Bronchial epithelial cell (primary cell): ENCODE measurements at regions not wholly inside any gene's neighbourhood (a gene's known extent, or its start where the extent isn't known, plus 50 kb on each side); places are given as distances from the start of the nearest gene placed in this dataset.

Experiments used
- DNase-seq: peaks from one replicate; pipeline ENCODE4 v3.0.0-alpha.2; 2010; ENCODE audit warnings: low read depth
- FAIRE-seq: peaks from 2 replicates; lab custom pipeline; 2011; peaks lifted over from hg19 to GRCh38; lab: Jason Lieb, UNC
- H3K27me3 ChIP-seq: 2 replicates; pipeline ENCODE4 v1.5.1; 2011; ENCODE audit warnings: low read length; ENCODE audit not compliant: control insufficient read depth, insufficient read depth
- H3K36me3 ChIP-seq: 2 replicates; pipeline ENCODE4 v1.5.1; 2011; ENCODE audit warnings: low read length; ENCODE audit not compliant: control insufficient read depth, insufficient read depth
- H3K4me3 ChIP-seq: 2 replicates; pipeline ENCODE4 v1.5.1; 2011; ENCODE audit warnings: mild to moderate bottlenecking, low read depth, low read length, control low read depth
- TF ChIP-seq, protein P1 (sequence below): IDR thresholded peaks from 2 replicates; pipeline ENCODE4 v1.5.1; 2011; ENCODE audit warnings: mild to moderate bottlenecking, moderate library complexity, low read length, control low read depth, inconsistent platforms; ENCODE audit not compliant: insufficient read depth, severe bottlenecking

- DNase-seq, result no peak
These were observed 327.3 kb downstream of the RWDD3 start for GRCh38 chr1:95561346-95561745.

GRCh38 chr1:95562230-95562629 lies 328.2 kb downstream of the RWDD3 start:
- TF ChIP-seq, protein P1, sequence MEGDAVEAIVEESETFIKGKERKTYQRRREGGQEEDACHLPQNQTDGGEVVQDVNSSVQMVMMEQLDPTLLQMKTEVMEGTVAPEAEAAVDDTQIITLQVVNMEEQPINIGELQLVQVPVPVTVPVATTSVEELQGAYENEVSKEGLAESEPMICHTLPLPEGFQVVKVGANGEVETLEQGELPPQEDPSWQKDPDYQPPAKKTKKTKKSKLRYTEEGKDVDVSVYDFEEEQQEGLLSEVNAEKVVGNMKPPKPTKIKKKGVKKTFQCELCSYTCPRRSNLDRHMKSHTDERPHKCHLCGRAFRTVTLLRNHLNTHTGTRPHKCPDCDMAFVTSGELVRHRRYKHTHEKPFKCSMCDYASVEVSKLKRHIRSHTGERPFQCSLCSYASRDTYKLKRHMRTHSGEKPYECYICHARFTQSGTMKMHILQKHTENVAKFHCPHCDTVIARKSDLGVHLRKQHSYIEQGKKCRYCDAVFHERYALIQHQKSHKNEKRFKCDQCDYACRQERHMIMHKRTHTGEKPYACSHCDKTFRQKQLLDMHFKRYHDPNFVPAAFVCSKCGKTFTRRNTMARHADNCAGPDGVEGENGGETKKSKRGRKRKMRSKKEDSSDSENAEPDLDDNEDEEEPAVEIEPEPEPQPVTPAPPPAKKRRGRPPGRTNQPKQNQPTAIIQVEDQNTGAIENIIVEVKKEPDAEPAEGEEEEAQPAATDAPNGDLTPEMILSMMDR, result no peak
- DNase-seq (no peak), FAIRE-seq (no peak)
- Histone ChIP-seq H3K4me3 (no peak overlapping the region), H3K27me3 (no peaks in the 10 kb centered on the region), H3K36me3 (no peaks in the 10 kb centered on the region)

More at GRCh38 chr1:95561346-95561745, 327.3 kb downstream of the RWDD3 start:
- TF ChIP-seq, protein P1, result no peak
- Histone ChIP-seq H3K27me3 (no peaks in the 10 kb centered on the region), H3K36me3 (no peaks in the 10 kb centered on the region), H3K4me3 (no peak overlapping the region)
- FAIRE-seq, result no peak

- no peak for FAIRE-seq
- Histone ChIP-seq H3K4me3 (no peak overlapping the region), H3K27me3 (no peaks in the 10 kb centered on the region), H3K36me3 (no peaks in the 10 kb centered on the region)
- no peak for DNase-seq
- TF ChIP-seq, protein P1, result no peak
These were observed 338.0 kb downstream of the RWDD3 start for GRCh38 chr1:95572002-95572401.

- Histone ChIP-seq H3K27me3 (no peaks in the 10 kb centered on the region), H3K36me3 (no peaks in the 10 kb centered on the region), H3K4me3 (no peak overlapping the region)
- DNase-seq, result no peak
- TF ChIP-seq, protein P1, result no peak
- FAIRE-seq, result no peak
These were observed 339.0 kb downstream of the RWDD3 start for GRCh38 chr1:95572962-95573361.

DNA sequence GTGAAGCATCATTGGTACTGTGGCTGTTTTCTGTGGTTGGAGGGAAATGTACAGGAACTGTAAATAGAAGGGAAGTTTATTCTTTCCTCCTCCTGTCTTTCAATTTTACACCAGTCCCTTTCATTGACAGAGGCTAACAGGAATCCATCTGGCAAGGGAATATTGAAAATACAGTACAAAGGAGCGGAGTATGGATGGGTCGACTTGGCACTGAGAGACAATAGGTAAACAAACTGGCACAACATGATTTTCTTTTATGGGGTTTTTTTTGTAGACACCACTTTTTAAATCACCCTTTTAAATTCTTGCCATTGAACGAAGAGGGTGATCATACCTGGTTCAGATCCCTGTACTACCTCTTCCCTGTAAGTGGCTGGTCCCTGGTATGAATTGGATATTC lies 341.3 kb downstream of the RWDD3 start:
- DNase-seq (no peak), FAIRE-seq (no peak)
- H3K27me3 ChIP-seq, result no peaks in the 10 kb centered on the region
- no peaks in the 10 kb centered on the region for H3K36me3 ChIP-seq
- TF ChIP-seq, protein P1, result no peak
- H3K4me3 ChIP-seq, result no peak overlapping the region

GRCh38 chr1:95578462-95578861 lies 344.5 kb downstream of the RWDD3 start:
- no peaks in the 10 kb centered on the region for H3K36me3 ChIP-seq
- H3K27me3 ChIP-seq, result no peaks in the 10 kb centered on the region
- TF ChIP-seq, protein P1, result no peak
- H3K4me3 ChIP-seq, result no peak overlapping the region
- FAIRE-seq (no peak), DNase-seq (peak; percentile 93)
